MCF 10A (cell line): ENCODE measurements at regions not wholly inside any gene's neighbourhood (a gene's known extent, or its start where the extent isn't known, plus 50 kb on each side); places are given as distances from the start of the nearest gene placed in this dataset.

ENCODE experiments used
- BruUV-seq: library from RNA; stranded (reverse); fragments of 400-500 nt; replicated peaks from 2 replicates; lab custom pipeline; 2021; lab: Mats Ljungman, UMichigan
- CTCF ChIA-PET: fragments of 300-600 bp; sonication (Branson Sonifier 250); formaldehyde crosslinking; extraction: SDS; loops from one replicate; lab custom pipeline; 2021; ENCODE audit warnings: antibody characterized with exemption, inconsistent platforms; lab: Yijun Ruan, JAX
- POLR2A ChIA-PET: fragments of 300-600, 350-650 bp; sonication (Branson Sonifier 250); formaldehyde crosslinking; extraction: SDS; loops from one replicate; lab custom pipeline; 2020; ENCODE audit warnings: antibody characterized with exemption, inconsistent platforms; lab: Yijun Ruan, JAX
- DNase-seq: peaks from one replicate; pipeline ENCODE4 v3.0.0-alpha.2; 2018; ENCODE audit not compliant: unreplicated experiment
- H3K27ac Mint-ChIP-seq: one replicate; pipeline ENCODE4 v1.8.0; 2022; ENCODE audit warnings: mild to moderate bottlenecking, low read depth, mixed read lengths; ENCODE audit not compliant: unreplicated experiment
- H3K27me3 Mint-ChIP-seq: one replicate; pipeline ENCODE4 v1.8.0; 2022; ENCODE audit warnings: mixed read lengths; ENCODE audit not compliant: insufficient read depth, unreplicated experiment
- H3K36me3 Mint-ChIP-seq: one replicate; pipeline ENCODE4 v1.8.0; 2022; ENCODE audit warnings: mild to moderate bottlenecking, moderate library complexity, mixed read lengths; ENCODE audit not compliant: insufficient read depth, unreplicated experiment
- H3K4me1 Mint-ChIP-seq: one replicate; pipeline ENCODE4 v1.8.0; 2022; ENCODE audit warnings: mixed read lengths; ENCODE audit not compliant: insufficient read depth, unreplicated experiment
- H3K4me3 Mint-ChIP-seq: one replicate; pipeline ENCODE4 v1.8.0; 2022; ENCODE audit warnings: mild to moderate bottlenecking, moderate library complexity, mixed read lengths; ENCODE audit not compliant: unreplicated experiment
- H3K9me3 Mint-ChIP-seq: one replicate; pipeline ENCODE4 v1.8.0; 2022; ENCODE audit warnings: mixed read lengths; ENCODE audit not compliant: unreplicated experiment
- intact Hi-C: fragments of 100-400 bp; cut with micrococcal nuclease; formaldehyde crosslinking; loops from 2 replicates; pipeline ENCODE4 v1.14.1; 2022
- TF ChIP-seq, protein P1 (sequence below): fragments of 200-600 bp; IDR thresholded peaks from one replicate; pipeline ENCODE4 v1.8.0; 2022; ENCODE audit warnings: antibody characterized with exemption, mild to moderate bottlenecking; ENCODE audit not compliant: unreplicated experiment

DNA sequence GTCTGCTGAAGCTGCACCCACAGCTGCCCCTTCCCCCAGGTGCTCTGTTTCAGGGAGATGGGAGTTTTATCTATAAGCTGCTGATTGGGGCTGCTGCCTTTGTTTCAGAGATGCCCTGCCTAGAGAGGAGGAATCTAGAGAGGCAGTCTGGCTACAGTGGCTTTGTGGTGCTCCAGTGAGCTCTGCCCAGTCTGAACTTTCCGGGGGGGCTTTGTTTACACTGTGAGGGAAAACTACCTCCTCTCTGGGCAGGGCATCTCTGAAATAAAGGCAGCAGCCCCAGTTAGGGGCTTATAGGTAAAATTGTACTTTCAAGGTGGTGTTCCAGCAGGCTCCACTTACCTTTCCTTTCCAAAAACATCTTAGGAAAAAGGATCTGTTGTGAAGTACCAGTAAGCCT, 242.2 kb downstream of the SPRY1 start:
- intact Hi-C loops: no loop called here
- H3K9me3 Mint-ChIP-seq: peaks cover 34% of the 10 kb centered on the region
- no TSS peak for BruUV-seq
- POLR2A ChIA-PET: no interaction called here
- no peaks in the 10 kb centered on the region for H3K4me1 Mint-ChIP-seq
- no peak overlapping the region for H3K4me3 Mint-ChIP-seq
- H3K36me3 Mint-ChIP-seq: no peaks in the 10 kb centered on the region
- no peak overlapping the region for H3K27ac Mint-ChIP-seq
- CTCF ChIA-PET: no interaction called here
- no peak for DNase-seq
- H3K27me3 Mint-ChIP-seq: no peaks in the 10 kb centered on the region
- TF ChIP-seq, protein P1, sequence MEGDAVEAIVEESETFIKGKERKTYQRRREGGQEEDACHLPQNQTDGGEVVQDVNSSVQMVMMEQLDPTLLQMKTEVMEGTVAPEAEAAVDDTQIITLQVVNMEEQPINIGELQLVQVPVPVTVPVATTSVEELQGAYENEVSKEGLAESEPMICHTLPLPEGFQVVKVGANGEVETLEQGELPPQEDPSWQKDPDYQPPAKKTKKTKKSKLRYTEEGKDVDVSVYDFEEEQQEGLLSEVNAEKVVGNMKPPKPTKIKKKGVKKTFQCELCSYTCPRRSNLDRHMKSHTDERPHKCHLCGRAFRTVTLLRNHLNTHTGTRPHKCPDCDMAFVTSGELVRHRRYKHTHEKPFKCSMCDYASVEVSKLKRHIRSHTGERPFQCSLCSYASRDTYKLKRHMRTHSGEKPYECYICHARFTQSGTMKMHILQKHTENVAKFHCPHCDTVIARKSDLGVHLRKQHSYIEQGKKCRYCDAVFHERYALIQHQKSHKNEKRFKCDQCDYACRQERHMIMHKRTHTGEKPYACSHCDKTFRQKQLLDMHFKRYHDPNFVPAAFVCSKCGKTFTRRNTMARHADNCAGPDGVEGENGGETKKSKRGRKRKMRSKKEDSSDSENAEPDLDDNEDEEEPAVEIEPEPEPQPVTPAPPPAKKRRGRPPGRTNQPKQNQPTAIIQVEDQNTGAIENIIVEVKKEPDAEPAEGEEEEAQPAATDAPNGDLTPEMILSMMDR: no peak

DNA sequence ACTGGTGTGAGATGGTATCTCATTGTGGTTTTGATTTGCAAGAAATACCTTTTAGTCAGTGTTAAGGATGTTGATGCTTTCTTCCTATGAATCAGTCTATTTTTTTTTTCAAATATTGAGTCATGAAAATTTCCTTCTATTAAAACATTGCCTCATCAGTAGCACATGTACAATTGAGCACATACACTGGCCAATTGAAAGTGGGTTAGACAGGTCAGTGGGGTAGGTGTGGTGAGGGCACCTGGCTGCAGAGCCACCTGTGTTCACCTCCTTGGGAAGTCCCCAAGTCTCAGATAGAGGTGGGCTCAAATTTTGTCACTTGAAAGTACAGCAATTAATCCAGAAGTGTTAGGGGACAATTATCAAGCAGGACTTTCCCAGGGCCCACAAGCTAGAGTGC, 243.7 kb downstream of the SPRY1 start:
- Mint-ChIP-seq H3K9me3 (peaks cover 25% of the 10 kb centered on the region), H3K4me1 (no peaks in the 10 kb centered on the region), H3K27ac (peak overlapping the region; percentile 90), H3K36me3 (no peaks in the 10 kb centered on the region), H3K4me3 (no peak overlapping the region), H3K27me3 (no peaks in the 10 kb centered on the region)
- TF ChIP-seq, protein P1: no peak
- DNase-seq: peak; percentile 45
- ChIA-PET POLR2A (no interaction called here), CTCF (no interaction called here)
- no TSS peak for BruUV-seq
- intact Hi-C loops: no loop called here

DNA sequence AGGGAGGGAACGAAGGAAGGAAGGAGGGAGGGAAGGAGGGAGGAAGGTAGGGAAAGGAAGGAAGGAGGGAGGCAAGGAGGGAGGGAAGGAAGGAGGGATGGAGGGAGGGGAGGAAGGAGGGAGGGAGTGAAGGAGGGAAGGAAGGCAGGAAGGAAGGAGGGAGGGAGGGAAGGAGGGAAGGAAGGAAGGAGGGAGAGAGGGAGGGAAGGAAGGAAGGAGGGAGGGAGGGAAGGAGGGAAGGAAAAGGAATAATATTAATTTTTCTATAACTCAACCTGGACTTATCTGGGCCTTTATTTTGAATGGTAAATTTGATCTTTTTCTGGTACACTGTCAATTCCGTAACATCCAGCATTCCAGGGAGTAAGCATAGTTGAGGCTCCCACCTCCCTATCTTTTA, 244.2 kb downstream of the SPRY1 start:
- TF ChIP-seq, protein P1: no peak
- ChIA-PET POLR2A (interaction anchor here (1.0 kb wide), 1 partner anchor 10 kb away, joined by 3 read pairs; no protein-coding TSS in a partner anchor), CTCF (no interaction called here)
- no peak for DNase-seq
- intact Hi-C loops: no loop called here
- Mint-ChIP-seq H3K9me3 (peaks cover 22% of the 10 kb centered on the region), H3K27me3 (no peaks in the 10 kb centered on the region), H3K27ac (peak overlapping the region; percentile 90), H3K36me3 (no peaks in the 10 kb centered on the region), H3K4me3 (no peak overlapping the region), H3K4me1 (no peaks in the 10 kb centered on the region)
- BruUV-seq: no TSS peak

DNA sequence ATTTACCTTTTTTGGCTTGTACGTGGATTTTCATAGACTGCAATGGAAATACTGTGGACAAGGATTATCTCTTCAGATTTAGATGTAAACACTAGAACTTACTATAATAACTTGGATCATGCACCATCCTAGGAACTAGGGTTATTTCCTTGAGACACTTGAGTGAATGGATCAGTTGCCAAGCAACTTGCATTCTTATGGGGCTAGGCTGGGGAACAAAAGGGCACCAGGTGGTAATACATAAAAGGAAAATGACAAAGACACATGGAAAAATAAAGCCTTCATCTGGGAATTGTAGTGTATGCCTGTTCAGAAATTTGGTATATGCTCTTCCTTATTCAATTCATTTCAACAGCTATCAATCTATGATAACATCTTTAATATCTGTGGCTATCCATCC, 247.1 kb downstream of the SPRY1 start:
- Mint-ChIP-seq H3K4me3 (no peak overlapping the region), H3K4me1 (no peaks in the 10 kb centered on the region), H3K9me3 (no peaks in the 10 kb centered on the region), H3K27me3 (no peaks in the 10 kb centered on the region), H3K36me3 (no peaks in the 10 kb centered on the region), H3K27ac (no peak overlapping the region)
- ChIA-PET POLR2A (no interaction called here), CTCF (interaction anchor here (0.6 to 1.2 kb wide), 2 partner anchors 237 to 244 kb away, joined by 3 to 4 read pairs; no protein-coding TSS in a partner anchor)
- DNase-seq: no peak
- TF ChIP-seq, protein P1: no peak
- intact Hi-C loops: no loop called here
- no TSS peak for BruUV-seq
